DMS 273 (cell line): ENCODE measurements at regions not wholly inside any gene's neighbourhood (a gene's known extent, or its start where the extent isn't known, plus 50 kb on each side); places are given as distances from the start of the nearest gene placed in this dataset.
A peak's percentile ranks its signal among the peaks of the same experiment; 100 is the strongest.

Experiments used
- DNase-seq: peaks from one replicate; lab custom pipeline; 2025; ENCODE audit not compliant: unreplicated experiment; lab: John Stamatoyannopoulos, UW

GRCh38 chr2:7452110-7452876 is 535.1 kb downstream of the RNF144A start:
- DNase-seq, result no peak

GRCh38 chr2:7454592-7454991 is 537.4 kb downstream of the RNF144A start:
- no peak for DNase-seq

GRCh38 chr2:7456762-7457161 is 539.5 kb downstream of the RNF144A start:
- DNase-seq, result no peak

GRCh38 chr2:7458066-7458465 is 540.9 kb downstream of the RNF144A start:
- DNase-seq, result no peak

- no peak for DNase-seq
These were observed 550.7 kb downstream of the RNF144A start for GRCh38 chr2:7467782-7468447.

- DNase-seq, result no peak
These were observed 551.2 kb downstream of the RNF144A start for GRCh38 chr2:7468448-7468828.

GRCh38 chr2:7468955-7469354 is 551.7 kb downstream of the RNF144A start:
- DNase-seq, result peak; percentile 17

GRCh38 chr2:7471185-7471584 is 554.0 kb downstream of the RNF144A start:
- DNase-seq, result no peak

GRCh38 chr2:7472465-7472864 is 555.3 kb downstream of the RNF144A start:
- no peak for DNase-seq

GRCh38 chr2:7473135-7473771 is 556.0 kb downstream of the RNF144A start:
- DNase-seq, result no peak

- no peak for DNase-seq
These were observed 559.2 kb downstream of the RNF144A start for GRCh38 chr2:7476371-7476770.

GRCh38 chr2:7479603-7480002 is 562.4 kb downstream of the RNF144A start:
- DNase-seq, result no peak

- DNase-seq, result no peak
These were observed 563.2 kb downstream of the RNF144A start for GRCh38 chr2:7480431-7480830.

GRCh38 chr2:7490672-7491071 is 573.5 kb downstream of the RNF144A start:
- DNase-seq, result no peak

GRCh38 chr2:7492719-7493118 is 575.5 kb downstream of the RNF144A start:
- no peak for DNase-seq

- DNase-seq, result no peak
These were observed 580.0 kb downstream of the RNF144A start for GRCh38 chr2:7497178-7497577.

- no peak for DNase-seq
These were observed 581.8 kb downstream of the RNF144A start for GRCh38 chr2:7499018-7499417.

- no peak for DNase-seq
These were observed 585.1 kb downstream of the RNF144A start for GRCh38 chr2:7502336-7502735.

GRCh38 chr2:7508296-7508943 is 591.2 kb downstream of the RNF144A start:
- no peak for DNase-seq

- peak; percentile 7 for DNase-seq
These were observed 593.1 kb downstream of the RNF144A start for GRCh38 chr2:7510353-7510752.

GRCh38 chr2:7513834-7514233 is 596.6 kb downstream of the RNF144A start:
- DNase-seq, result no peak

- no peak for DNase-seq
These were observed 598.1 kb downstream of the RNF144A start for GRCh38 chr2:7515327-7515726.
